CD4-positive, alpha-beta T cell (primary cell): ENCODE measurements at regions not wholly inside any gene's neighbourhood (a gene's known extent, or its start where the extent isn't known, plus 50 kb on each side); places are given as distances from the start of the nearest gene placed in this dataset.

Experiments
- ATAC-seq: fragments of 200-7000 bp; cut with Tn5 transposase; one replicate; pipeline ENCODE4 v1.10.0; 2022; ENCODE audit warnings: mild to moderate bottlenecking; ENCODE audit not compliant: poor library complexity
- CTCF ChIA-PET: fragments of 350-600 bp; sonication (Branson Sonifier 250); formaldehyde crosslinking; loops from one replicate; lab custom pipeline; 2021; ENCODE audit warnings: antibody characterized with exemption, inconsistent platforms; lab: Charles Lee
- POLR2A ChIA-PET: fragments of 350-600 bp; sonication (Branson Sonifier 250); formaldehyde crosslinking; loops from one replicate; lab custom pipeline; 2021; ENCODE audit warnings: antibody characterized with exemption, inconsistent platforms; lab: Charles Lee
- DNase-seq, 14 experiments: peaks; one replicate each; pipeline ENCODE4 v3.0.0-alpha.2; 2013 to 2020; ENCODE audit warnings: mixed read lengths in 2 of 14
- H3K27ac ChIP-seq, 2 donors: one replicate each; pipeline versions ENCODE4 v1.5.1 to v1.7.0; 2013; ENCODE audit warnings: low read length in 2 of 2, low read depth in 1 of 2, mild to moderate bottlenecking in 1 of 2
- H3K27me3 ChIP-seq, 2 experiments: 1 replicate in 1 of 2; 2 replicates in 1 of 2; pipeline versions ENCODE4 v1.6.1 to v1.7.0; 2013; ENCODE audit warnings: low read length in 2 of 2, control low read depth in 1 of 2, mild to moderate bottlenecking in 1 of 2, moderate library complexity in 1 of 2; ENCODE audit not compliant: insufficient read depth in 2 of 2, control insufficient read depth in 1 of 2
- H3K36me3 ChIP-seq: one replicate; pipeline ENCODE4 v1.6.1; 2013; ENCODE audit warnings: low read length, control low read depth; ENCODE audit not compliant: insufficient read depth
- H3K4me1 ChIP-seq: one replicate; pipeline ENCODE4 v1.6.1; 2013; ENCODE audit warnings: low read length, control low read depth; ENCODE audit not compliant: insufficient read depth
- H3K4me3 ChIP-seq: one replicate; pipeline ENCODE4 v1.5.1; 2013; ENCODE audit warnings: mild to moderate bottlenecking, low read length, moderate library complexity
- H3K9me3 ChIP-seq, 2 experiments: 1 replicate in 1 of 2; 2 replicates in 1 of 2; pipeline versions ENCODE4 v1.6.1 to v1.7.0; 2013; ENCODE audit warnings: low read length in 2 of 2, mild to moderate bottlenecking in 2 of 2, control low read depth in 1 of 2, moderate library complexity in 1 of 2; ENCODE audit not compliant: control insufficient read depth in 1 of 2, insufficient read depth in 1 of 2
- H3K27ac Mint-ChIP-seq: one replicate; pipeline ENCODE4 v1.8.0; 2020; ENCODE audit warnings: mixed read lengths
- H3K27me3 Mint-ChIP-seq: one replicate; pipeline ENCODE4 v1.8.0; 2021; ENCODE audit warnings: mixed read lengths
- H3K36me3 Mint-ChIP-seq: one replicate; pipeline ENCODE4 v1.8.0; 2021; ENCODE audit warnings: low read depth, mixed read lengths
- H3K4me1 Mint-ChIP-seq: one replicate; pipeline ENCODE4 v1.8.0; 2021; ENCODE audit warnings: low read depth, mixed read lengths
- H3K4me3 Mint-ChIP-seq: one replicate; pipeline ENCODE4 v1.8.0; 2020; ENCODE audit warnings: mild to moderate bottlenecking, mixed read lengths
- H3K9me3 Mint-ChIP-seq: one replicate; pipeline ENCODE4 v1.8.0; 2020; ENCODE audit warnings: mixed read lengths
- intact Hi-C, 2 experiments: fragments of 100-400 bp; cut with DNase I in 1 of 2; cut with micrococcal nuclease in 1 of 2; formaldehyde crosslinking; loops; one replicate each; pipeline versions ENCODE4 v1.15.1 to v1.9.0; 2023 to 2025; cut with DNase I, micrococcal nuclease
- TF ChIP-seq, protein P1 (sequence below): fragments of 200-600 bp; IDR thresholded peaks from one replicate; pipeline ENCODE4 v1.8.0; 2022; ENCODE audit warnings: antibody characterized with exemption, mild to moderate bottlenecking

DNA sequence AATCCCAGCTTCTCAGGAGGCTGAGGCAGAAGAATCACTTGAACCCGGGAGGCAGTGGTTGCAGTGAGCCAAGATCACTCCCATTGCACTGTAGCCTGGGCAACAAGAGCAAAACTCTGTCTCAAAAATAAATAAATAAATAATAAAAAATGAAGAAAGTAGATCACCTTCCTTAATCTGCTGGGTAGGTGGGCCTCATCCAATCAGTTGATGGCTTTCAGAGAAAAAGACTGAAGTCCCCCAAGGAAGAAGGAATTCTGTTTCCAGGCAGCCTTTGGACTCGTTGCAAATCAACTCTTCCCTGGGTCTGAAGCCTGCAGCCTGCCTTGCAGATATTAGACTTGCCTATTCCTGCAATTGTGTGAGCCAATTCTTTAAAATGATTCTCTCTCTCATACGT lies 136.5 kb downstream of the TFCP2L1 start:
- peaks cover 8% of the 10 kb centered on the region for H3K27me3 Mint-ChIP-seq
- TF ChIP-seq, protein P1, sequence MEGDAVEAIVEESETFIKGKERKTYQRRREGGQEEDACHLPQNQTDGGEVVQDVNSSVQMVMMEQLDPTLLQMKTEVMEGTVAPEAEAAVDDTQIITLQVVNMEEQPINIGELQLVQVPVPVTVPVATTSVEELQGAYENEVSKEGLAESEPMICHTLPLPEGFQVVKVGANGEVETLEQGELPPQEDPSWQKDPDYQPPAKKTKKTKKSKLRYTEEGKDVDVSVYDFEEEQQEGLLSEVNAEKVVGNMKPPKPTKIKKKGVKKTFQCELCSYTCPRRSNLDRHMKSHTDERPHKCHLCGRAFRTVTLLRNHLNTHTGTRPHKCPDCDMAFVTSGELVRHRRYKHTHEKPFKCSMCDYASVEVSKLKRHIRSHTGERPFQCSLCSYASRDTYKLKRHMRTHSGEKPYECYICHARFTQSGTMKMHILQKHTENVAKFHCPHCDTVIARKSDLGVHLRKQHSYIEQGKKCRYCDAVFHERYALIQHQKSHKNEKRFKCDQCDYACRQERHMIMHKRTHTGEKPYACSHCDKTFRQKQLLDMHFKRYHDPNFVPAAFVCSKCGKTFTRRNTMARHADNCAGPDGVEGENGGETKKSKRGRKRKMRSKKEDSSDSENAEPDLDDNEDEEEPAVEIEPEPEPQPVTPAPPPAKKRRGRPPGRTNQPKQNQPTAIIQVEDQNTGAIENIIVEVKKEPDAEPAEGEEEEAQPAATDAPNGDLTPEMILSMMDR: no peak
- Histone ChIP-seq H3K4me1 (no peaks in the 10 kb centered on the region), H3K9me3 (no peaks in the 10 kb centered on the region), H3K27me3 (no peaks in the 10 kb centered on the region), H3K36me3 (no peaks in the 10 kb centered on the region), H3K27ac (no peak overlapping the region), H3K4me3 (no peak overlapping the region)
- H3K27ac Mint-ChIP-seq: no peak overlapping the region
- POLR2A ChIA-PET: no interaction called here
- intact Hi-C loops: no loop called here
- DNase-seq (no peak), ATAC-seq (no peak)
- CTCF ChIA-PET: no interaction called here
- H3K4me3 Mint-ChIP-seq: no peak overlapping the region
- H3K36me3 Mint-ChIP-seq: no peaks in the 10 kb centered on the region
- no peaks in the 10 kb centered on the region for H3K9me3 Mint-ChIP-seq
- no peaks in the 10 kb centered on the region for H3K4me1 Mint-ChIP-seq

DNA sequence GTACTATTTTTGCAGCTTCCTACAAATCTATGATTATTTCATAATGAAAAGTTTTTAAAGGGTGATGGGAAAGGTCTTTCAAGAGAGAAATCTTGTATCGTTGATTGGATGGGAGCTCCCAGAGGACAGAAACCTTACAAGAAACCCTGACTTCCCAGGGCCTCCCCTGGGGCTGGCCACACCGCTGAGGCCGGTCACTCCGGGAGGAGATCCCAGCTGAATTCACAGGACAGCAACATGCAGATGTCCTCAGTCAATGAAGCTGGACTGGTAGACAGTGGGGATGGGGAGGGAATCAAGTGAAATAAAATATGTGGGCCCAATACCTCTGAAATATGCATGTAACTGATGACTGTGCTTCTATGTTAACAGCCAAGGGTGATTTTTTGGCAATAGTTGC lies 135.6 kb downstream of the TFCP2L1 start:
- H3K9me3 ChIP-seq: no peaks in the 10 kb centered on the region
- H3K36me3 Mint-ChIP-seq: no peaks in the 10 kb centered on the region
- TF ChIP-seq, protein P1: no peak
- no peak for ATAC-seq
- ChIA-PET POLR2A (no interaction called here), CTCF (no interaction called here)
- peaks cover 5% of the 10 kb centered on the region for H3K27me3 Mint-ChIP-seq
- no peaks in the 10 kb centered on the region for H3K36me3 ChIP-seq
- no peak for DNase-seq
- H3K4me1 Mint-ChIP-seq: no peaks in the 10 kb centered on the region
- H3K27ac ChIP-seq: no peak overlapping the region
- no peaks in the 10 kb centered on the region for H3K9me3 Mint-ChIP-seq
- no peak overlapping the region for H3K4me3 Mint-ChIP-seq
- H3K27ac Mint-ChIP-seq: no peak overlapping the region
- intact Hi-C loops: no loop called here
- H3K4me3 ChIP-seq: no peak overlapping the region
- H3K27me3 ChIP-seq: no peaks in the 10 kb centered on the region
- H3K4me1 ChIP-seq: no peaks in the 10 kb centered on the region

DNA sequence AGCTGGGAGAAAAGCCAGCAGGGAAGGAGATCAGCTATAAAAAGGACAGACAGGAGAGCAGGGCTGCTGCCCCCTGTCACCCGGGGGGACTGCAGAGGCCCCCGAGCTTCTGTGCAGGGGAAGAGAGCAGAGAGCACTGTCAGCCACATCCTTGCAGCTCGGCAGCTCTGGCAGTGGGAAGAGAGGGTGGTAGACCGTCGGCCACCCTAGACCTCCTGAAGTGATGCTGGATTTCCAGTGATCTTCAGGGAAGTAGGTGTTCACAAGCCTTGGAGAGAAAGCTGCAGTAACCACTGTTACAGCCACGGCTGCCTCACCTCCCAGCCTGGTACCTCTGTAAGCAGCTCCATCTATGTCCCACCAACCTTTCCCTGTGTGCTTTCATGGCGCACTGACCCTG lies 134.9 kb downstream of the TFCP2L1 start:
- no peak overlapping the region for H3K4me3 ChIP-seq
- intact Hi-C loops: no loop called here
- ChIA-PET POLR2A (no interaction called here), CTCF (no interaction called here)
- DNase-seq: no peak
- peaks cover 5% of the 10 kb centered on the region for H3K27me3 Mint-ChIP-seq
- H3K27ac Mint-ChIP-seq: no peak overlapping the region
- no peaks in the 10 kb centered on the region for H3K36me3 ChIP-seq
- TF ChIP-seq, protein P1: no peak
- H3K36me3 Mint-ChIP-seq: no peaks in the 10 kb centered on the region
- no peaks in the 10 kb centered on the region for H3K4me1 Mint-ChIP-seq
- H3K9me3 ChIP-seq: peaks cover 0 to 3% of the 10 kb centered on the region in 2 experiments
- no peaks in the 10 kb centered on the region for H3K4me1 ChIP-seq
- no peak overlapping the region for H3K4me3 Mint-ChIP-seq
- no peak for ATAC-seq
- no peaks in the 10 kb centered on the region for H3K9me3 Mint-ChIP-seq
- H3K27me3 ChIP-seq: no peaks in the 10 kb centered on the region
- no peak overlapping the region for H3K27ac ChIP-seq
